ENCODE measurements at regions not wholly inside any gene's neighbourhood (a gene's known extent, or its start where the extent isn't known, plus 50 kb on each side); places are given as distances from the start of the nearest gene placed in this dataset.

DNA sequence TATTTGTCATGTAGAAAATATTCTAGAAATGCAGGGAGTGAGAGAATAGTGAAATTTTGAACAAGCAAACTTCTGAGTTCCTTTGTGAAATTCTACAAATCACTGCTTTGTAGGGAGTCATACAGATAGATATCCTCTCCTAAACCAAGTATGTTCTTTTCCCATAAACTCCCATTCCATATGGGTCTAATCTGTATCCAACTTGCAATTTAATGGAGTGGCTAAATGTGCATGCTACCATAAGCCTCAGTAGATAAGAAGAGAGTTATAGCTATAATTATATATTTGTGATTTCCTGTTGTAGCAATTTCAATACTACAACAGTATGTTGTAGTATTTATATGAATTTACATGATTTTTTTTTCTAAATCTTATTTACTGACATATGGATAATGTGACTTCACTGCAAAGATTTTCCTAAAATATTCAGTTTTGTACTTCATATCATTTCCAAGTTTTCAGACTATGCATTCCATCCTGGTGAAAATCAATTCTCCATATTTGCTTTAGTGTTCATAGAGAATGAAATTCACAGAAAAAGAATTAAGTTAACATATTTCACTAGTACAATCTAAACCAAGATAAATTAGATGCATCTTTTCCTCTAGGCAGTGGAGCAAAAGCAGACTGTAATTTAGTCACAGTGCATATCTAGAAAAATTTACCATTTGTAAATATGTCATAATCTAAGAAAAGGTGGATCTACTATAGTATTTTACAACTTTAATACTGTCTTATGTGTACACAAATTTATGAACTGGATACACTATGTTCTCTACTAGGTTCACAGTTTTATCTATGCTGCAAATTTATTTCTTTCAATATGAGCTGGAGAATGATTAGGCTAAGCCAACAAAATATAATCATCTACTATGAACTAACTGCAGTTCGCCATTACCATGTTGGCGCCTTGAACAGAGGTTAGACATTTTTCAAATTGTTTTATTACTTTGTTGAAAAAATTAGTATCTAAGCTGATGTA is 372.9 kb upstream of the NDST3 start:
- Histone ChIP-seq H2AK5ac (ENCODE audit: insufficient read length, low read length) (no peak overlapping the region), H3K27me3 (ENCODE audit: insufficient read depth, low read length) (no peaks in the 10 kb centered on the region), H3K9ac (ENCODE audit: extremely low read depth, insufficient read length, low read length) (no peak overlapping the region), H2BK20ac (ENCODE audit: low read depth, low read length, poor library complexity, severe bottlenecking) (no peak overlapping the region), H2BK12ac (ENCODE audit: insufficient read length, low read depth, low read length) (no peak overlapping the region), H4K20me1 (ENCODE audit: control insufficient read depth, insufficient read depth, insufficient read length) (no peaks in the 10 kb centered on the region), H3K56ac (ENCODE audit: insufficient read length, low read depth, low read length) (no peak overlapping the region), H4K91ac (ENCODE audit: insufficient read length, low read depth, low read length) (no peak overlapping the region), H3K4ac (ENCODE audit: low read depth, low read length) (no peak overlapping the region), H3K79me1 (ENCODE audit: insufficient read depth, low read depth, low read length, poor library complexity, severe bottlenecking) (no peaks in the 10 kb centered on the region), H3K23ac (ENCODE audit: insufficient read length, low read depth, low read length) (no peak overlapping the region), H3K9me3 (ENCODE audit: control insufficient read depth, low read depth, low read length) (no peaks in the 10 kb centered on the region), H2AFZ (ENCODE audit: low read length) (no peak overlapping the region), H3K4me1 (ENCODE audit: insufficient read depth, low read length) (no peaks in the 10 kb centered on the region), H3K27ac (ENCODE audit: insufficient read length, low read depth, low read length) (no peak overlapping the region), H2BK15ac (ENCODE audit: low read depth, low read length) (no peak overlapping the region), H3K79me2 (ENCODE audit: insufficient read depth, low read length) (no peaks in the 10 kb centered on the region), H3K14ac (ENCODE audit: insufficient read depth, low read length) (no peak overlapping the region), H4K8ac (replicated peaks; ENCODE audit: insufficient read length, low read depth, low read length) (no peak overlapping the region), H3T11ph (ENCODE audit: low read length) (no peak overlapping the region), H2BK120ac (ENCODE audit: low read depth, low read length, poor library complexity, severe bottlenecking) (no peak overlapping the region), H2BK5ac (ENCODE audit: insufficient read length, low read length) (no peak overlapping the region), H3K18ac (ENCODE audit: insufficient read length, low read depth, low read length) (no peak overlapping the region), H3K23me2 (ENCODE audit: insufficient read length, low read depth, low read length, poor library complexity, severe bottlenecking) (no peaks in the 10 kb centered on the region), H3K4me2 (ENCODE audit: insufficient read depth, insufficient read length, low read length) (no peak overlapping the region), H4K5ac (ENCODE audit: insufficient read length, low read depth, low read length) (no peak overlapping the region)
- Mint-ChIP-seq H3K4me3 (no peak overlapping the region), H3K4me1 (no peaks in the 10 kb centered on the region), H3K9me3 (peaks cover 0 to 5% of the 10 kb centered on the region in 2 experiments; a peak in 2 of 5 replicates), H3K27ac (no peak overlapping the region), H3K27me3 (ENCODE audit: low read depth) (no peaks in the 10 kb centered on the region), H3K36me3 (ENCODE audit: insufficient read depth in 1 of 3, low read depth in 3 of 3) (peaks cover 0 to 8% (median 0%) of the 10 kb centered on the region in 3 experiments; a peak in 1 of 7 replicates)
- DNase-seq = no peak
- no peak for TF ChIP-seq CTCF (conservative IDR thresholded peaks at IDR 0.05)
- WGBS (ENCODE audit: extremely low coverage, insufficient read length, low lambda C conversion rate) = no CpG with 5 or more reads among the region's 2 CpGs

Data from H9 (cell line).